ENCODE measurements at regions not wholly inside any gene's neighbourhood (a gene's known extent, or its start where the extent isn't known, plus 50 kb on each side); places are given as distances from the start of the nearest gene placed in this dataset.

DNA sequence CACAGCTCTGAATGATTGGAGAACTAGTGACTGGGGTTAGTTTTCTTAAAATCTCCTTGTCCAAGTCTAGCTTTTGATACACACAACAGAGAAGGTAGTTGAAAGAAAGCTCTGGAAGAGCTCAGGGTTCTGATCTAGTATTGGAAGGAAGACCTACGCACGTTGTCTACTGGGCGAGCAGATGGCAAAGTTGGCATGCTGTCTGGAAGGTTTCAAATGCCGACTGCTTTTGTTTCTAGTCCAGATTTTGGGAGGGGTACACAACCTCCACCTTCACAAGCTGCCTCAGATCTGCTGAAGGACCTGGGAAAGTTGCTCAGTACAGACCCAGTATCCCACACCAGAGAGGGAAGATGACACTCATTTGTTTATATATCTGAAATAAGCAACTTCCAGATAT, 507.3 kb downstream of the RNF144A start:
- Mint-ChIP-seq H3K27ac (no peak overlapping the region), H3K27me3 (ENCODE audit: insufficient read depth) (peaks cover 10% of the 10 kb centered on the region), H3K4me1 (ENCODE audit: low read depth) (no peaks in the 10 kb centered on the region), H3K4me3 (no peak overlapping the region), H3K9me3 (no peaks in the 10 kb centered on the region), H3K36me3 (ENCODE audit: low read depth) (no peaks in the 10 kb centered on the region)
- TF ChIP-seq, protein P1, sequence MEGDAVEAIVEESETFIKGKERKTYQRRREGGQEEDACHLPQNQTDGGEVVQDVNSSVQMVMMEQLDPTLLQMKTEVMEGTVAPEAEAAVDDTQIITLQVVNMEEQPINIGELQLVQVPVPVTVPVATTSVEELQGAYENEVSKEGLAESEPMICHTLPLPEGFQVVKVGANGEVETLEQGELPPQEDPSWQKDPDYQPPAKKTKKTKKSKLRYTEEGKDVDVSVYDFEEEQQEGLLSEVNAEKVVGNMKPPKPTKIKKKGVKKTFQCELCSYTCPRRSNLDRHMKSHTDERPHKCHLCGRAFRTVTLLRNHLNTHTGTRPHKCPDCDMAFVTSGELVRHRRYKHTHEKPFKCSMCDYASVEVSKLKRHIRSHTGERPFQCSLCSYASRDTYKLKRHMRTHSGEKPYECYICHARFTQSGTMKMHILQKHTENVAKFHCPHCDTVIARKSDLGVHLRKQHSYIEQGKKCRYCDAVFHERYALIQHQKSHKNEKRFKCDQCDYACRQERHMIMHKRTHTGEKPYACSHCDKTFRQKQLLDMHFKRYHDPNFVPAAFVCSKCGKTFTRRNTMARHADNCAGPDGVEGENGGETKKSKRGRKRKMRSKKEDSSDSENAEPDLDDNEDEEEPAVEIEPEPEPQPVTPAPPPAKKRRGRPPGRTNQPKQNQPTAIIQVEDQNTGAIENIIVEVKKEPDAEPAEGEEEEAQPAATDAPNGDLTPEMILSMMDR (IDR thresholded peaks at IDR 0.05), result no peak
- DNase-seq, result no peak

DNA sequence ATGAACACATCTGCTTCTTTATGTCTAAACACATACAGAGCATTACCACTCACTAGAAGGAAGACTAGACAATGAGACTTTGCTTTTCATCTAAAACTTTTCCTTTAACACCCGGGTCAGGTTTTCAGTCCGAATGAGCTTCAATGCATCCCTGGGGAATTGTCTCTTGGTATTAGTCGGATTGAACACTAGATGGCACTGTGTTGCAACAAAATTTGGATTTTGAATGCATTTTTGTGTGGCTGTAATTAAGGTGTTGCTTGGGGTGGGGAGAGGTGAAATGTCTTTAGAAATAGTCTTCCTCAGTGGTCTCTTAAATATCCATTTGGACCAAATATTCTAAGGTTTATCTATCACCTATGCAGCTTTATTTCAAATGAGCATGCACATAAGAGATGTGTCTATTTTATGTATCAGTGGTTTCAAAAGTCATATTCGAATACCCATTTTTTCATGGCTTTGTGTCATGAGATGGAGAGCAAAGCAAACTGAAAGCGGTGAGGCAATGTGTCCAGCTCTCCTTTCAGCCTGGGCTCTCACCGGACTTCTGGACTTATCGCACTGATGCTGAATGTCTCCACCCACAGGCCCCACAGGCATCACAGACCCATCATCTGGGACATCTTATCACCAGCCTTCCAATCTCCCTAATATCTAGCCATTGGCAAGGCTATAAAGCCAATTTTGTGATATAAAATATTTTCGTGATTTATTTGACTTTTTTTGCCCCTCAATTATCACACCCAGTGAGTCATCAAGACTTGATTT, 510.3 kb downstream of the RNF144A start:
- TF ChIP-seq, protein P1 (IDR thresholded peaks at IDR 0.05), result peak; percentile 89
- Mint-ChIP-seq H3K27ac (no peak overlapping the region), H3K36me3 (ENCODE audit: low read depth) (no peaks in the 10 kb centered on the region), H3K4me3 (no peak overlapping the region), H3K27me3 (ENCODE audit: insufficient read depth) (peaks cover 12% of the 10 kb centered on the region), H3K9me3 (no peaks in the 10 kb centered on the region), H3K4me1 (ENCODE audit: low read depth) (no peaks in the 10 kb centered on the region)
- peak; percentile 49 for DNase-seq

DNA sequence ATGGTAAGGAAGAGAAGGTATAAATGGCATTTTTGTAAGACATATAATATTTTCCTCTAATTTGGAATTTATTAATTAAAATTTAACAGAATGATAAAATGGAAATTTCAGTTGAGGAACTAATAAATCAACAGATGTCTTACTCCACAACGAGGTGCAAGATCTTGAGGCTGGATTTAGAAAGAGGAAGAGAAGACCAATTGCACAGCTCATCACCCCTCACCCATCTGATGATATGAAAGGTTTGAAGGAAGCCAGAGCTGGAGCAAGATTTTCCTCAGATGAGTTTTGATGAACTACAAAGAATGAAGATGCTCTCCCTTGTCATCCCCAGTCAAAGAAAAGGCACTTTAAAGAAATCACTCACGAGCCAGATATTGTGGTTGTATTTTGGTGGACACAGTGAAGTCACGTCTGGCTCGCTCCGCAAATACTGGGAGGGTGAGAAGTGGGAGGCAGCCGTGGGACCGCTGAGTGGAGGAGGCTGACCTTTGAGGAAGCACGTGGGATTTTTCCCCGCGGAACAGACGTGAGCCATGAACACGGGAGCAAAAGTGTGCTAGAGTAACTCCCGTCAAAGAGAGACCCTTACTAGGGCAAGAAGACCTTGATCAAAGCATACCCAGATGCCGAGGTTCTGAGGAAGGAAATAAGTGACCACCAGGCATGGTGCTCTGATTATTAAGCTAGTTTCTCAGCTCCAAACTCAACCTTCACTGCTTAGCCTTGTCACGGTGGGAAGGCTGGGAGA, 511.4 kb downstream of the RNF144A start:
- Mint-ChIP-seq H3K4me1 (ENCODE audit: low read depth) (no peaks in the 10 kb centered on the region), H3K27me3 (ENCODE audit: insufficient read depth) (peaks cover 12% of the 10 kb centered on the region), H3K9me3 (no peaks in the 10 kb centered on the region), H3K27ac (no peak overlapping the region), H3K36me3 (ENCODE audit: low read depth) (no peaks in the 10 kb centered on the region), H3K4me3 (no peak overlapping the region)
- DNase-seq, result no peak
- TF ChIP-seq, protein P1 (IDR thresholded peaks at IDR 0.05), result no peak

DNA sequence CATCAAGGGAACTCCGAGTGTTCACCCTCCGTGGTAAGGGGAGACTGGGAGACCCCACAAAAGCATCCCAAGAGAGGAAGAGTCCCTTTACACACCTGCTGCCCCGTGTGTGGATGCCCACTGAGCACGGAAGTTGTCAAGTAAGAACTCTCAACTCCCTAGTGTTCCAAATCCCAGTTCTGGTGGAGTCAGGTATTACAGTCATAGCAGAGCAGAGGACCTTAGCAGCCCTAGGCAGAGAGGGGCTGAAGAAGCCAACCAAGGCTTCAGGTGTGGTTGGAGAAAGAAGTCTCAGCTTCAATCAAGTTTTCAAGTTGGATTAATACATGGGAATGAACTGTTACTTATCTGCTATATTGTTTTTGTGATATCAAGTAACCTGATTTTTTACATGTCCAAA, 512.5 kb downstream of the RNF144A start:
- Mint-ChIP-seq H3K36me3 (ENCODE audit: low read depth) (no peaks in the 10 kb centered on the region), H3K4me3 (no peak overlapping the region), H3K27ac (no peak overlapping the region), H3K27me3 (ENCODE audit: insufficient read depth) (peaks cover 6% of the 10 kb centered on the region), H3K4me1 (ENCODE audit: low read depth) (no peaks in the 10 kb centered on the region), H3K9me3 (no peaks in the 10 kb centered on the region)
- DNase-seq, result no peak
- TF ChIP-seq, protein P1 (IDR thresholded peaks at IDR 0.05), result peak; percentile 31

DNA sequence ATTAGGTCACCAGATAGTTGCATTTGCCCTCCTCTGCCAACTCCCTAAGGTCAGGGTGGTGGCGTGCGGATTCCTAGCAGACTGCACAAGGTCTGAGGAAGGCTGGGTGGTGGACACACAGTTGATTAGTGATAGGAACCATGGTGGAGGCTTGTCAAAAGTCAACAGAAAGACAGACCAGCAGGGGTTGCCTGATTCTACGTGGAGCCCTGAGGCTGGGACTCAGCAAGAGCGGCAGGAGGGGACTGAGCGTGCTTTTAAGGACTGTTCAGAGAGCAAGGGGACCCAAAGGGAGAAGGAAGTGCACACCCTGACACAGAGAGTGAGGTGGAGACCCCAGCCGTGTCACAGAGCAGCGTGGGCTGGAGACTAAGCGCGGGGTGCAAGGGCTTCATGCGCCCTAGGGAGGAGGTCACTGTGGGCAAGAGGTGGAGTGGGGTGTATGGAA, 513.2 kb downstream of the RNF144A start:
- Mint-ChIP-seq H3K27ac (no peak overlapping the region), H3K36me3 (ENCODE audit: low read depth) (no peaks in the 10 kb centered on the region), H3K27me3 (ENCODE audit: insufficient read depth) (peaks cover 4% of the 10 kb centered on the region; the same call in 1 of the 2 replicates), H3K4me3 (no peak overlapping the region), H3K9me3 (no peaks in the 10 kb centered on the region), H3K4me1 (ENCODE audit: low read depth) (no peaks in the 10 kb centered on the region)
- TF ChIP-seq, protein P1 (IDR thresholded peaks at IDR 0.05), result no peak
- DNase-seq, result no peak

All from HFFc6 (cell line).